ENCODE measurements at regions not wholly inside any gene's neighbourhood (a gene's known extent, or its start where the extent isn't known, plus 50 kb on each side); places are given as distances from the start of the nearest gene placed in this dataset.

DNA sequence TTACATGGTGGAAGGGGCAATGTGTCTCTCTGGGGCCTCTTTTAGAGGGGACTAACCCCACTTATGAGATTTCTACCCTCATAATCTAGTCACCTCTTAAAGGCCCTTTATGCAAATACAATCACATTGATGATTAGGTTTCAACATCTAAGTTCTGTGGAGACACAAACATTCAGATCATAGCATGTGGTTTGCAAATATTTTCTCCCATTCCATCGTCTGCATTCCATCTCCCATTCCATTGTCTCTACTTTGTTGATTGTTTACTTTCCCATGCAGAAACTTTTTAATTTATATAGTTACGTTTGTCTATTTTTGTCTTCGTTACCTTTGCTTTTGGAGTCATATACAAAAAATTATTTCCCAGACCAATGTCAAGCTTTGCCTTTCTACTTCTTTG, 927.5 kb upstream of the INTU start:
- TF ChIP-seq, protein P1, sequence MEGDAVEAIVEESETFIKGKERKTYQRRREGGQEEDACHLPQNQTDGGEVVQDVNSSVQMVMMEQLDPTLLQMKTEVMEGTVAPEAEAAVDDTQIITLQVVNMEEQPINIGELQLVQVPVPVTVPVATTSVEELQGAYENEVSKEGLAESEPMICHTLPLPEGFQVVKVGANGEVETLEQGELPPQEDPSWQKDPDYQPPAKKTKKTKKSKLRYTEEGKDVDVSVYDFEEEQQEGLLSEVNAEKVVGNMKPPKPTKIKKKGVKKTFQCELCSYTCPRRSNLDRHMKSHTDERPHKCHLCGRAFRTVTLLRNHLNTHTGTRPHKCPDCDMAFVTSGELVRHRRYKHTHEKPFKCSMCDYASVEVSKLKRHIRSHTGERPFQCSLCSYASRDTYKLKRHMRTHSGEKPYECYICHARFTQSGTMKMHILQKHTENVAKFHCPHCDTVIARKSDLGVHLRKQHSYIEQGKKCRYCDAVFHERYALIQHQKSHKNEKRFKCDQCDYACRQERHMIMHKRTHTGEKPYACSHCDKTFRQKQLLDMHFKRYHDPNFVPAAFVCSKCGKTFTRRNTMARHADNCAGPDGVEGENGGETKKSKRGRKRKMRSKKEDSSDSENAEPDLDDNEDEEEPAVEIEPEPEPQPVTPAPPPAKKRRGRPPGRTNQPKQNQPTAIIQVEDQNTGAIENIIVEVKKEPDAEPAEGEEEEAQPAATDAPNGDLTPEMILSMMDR (IDR thresholded peaks at IDR 0.05 in 4 of 5, conservative IDR thresholded peaks at IDR 0.05 in 1 of 5) = no peak
- no peak for TF ChIP-seq POLR2A (IDR thresholded peaks at IDR 0.05)
- DNase-seq = no peak
- no peak for ATAC-seq
- Histone ChIP-seq H3K27me3 (no peaks in the 10 kb centered on the region), H3K4me1 (no peaks in the 10 kb centered on the region), H3K27ac (no peak overlapping the region), H3K4me3 (no peak overlapping the region), H3K9me3 (no peaks in the 10 kb centered on the region), H3K36me3 (no peaks in the 10 kb centered on the region)
- intact Hi-C loops (cut with DNase I; ENCODE audit: low total_unique reads) (no loop called here), in situ Hi-C loops (cut with MboI; ENCODE audit: low sequenced_read_pairs in 4 of 4) (no loop called here)

DNA sequence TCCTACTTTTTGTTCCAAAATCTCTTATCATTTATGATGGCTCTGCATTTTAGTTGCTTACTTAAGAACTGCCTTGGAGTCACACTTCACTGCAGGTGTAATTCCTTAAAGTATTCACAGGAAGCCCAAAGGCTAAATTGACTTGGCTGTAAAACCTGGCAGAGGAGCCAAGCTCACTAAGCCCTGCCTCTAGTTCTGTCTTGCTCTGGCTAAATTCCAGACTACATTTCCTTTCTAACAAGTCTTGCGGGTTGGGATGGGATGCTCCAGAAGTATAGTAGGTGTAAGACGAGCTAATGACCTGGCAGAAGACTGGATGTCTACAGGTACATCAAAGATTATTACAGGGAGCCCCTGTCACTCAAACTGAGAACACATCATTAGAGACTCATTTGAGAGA, 924.0 kb upstream of the INTU start:
- no peak for ATAC-seq
- no peaks in the 10 kb centered on the region for H3K36me3 ChIP-seq

DNA sequence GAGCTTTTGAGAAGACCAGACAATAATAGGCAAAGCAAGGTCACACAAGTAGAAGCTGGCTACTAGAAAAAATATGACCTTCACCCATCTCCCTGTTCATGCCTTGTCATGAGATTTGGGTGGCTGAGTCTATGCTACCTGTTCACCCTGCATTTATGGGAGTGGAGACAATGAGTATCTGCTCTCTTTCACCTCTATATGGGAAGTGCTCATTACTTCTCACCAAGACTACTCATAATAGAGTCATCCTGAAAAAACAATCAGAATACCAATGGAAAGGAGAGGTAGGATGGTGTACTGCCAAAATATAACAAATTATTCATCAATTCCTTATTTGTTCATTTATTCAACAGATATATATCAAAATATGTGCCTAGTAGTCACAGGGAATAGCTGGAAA, 921.8 kb upstream of the INTU start:
- in situ Hi-C loops (cut with MboI; ENCODE audit: low sequenced_read_pairs in 4 of 4) (no loop called here), intact Hi-C loops (cut with DNase I; ENCODE audit: low total_unique reads) (no loop called here)
- Histone ChIP-seq H3K9me3 (no peaks in the 10 kb centered on the region), H3K4me1 (no peaks in the 10 kb centered on the region), H3K36me3 (no peaks in the 10 kb centered on the region), H3K27me3 (no peaks in the 10 kb centered on the region), H3K27ac (no peak overlapping the region), H3K4me3 (no peak overlapping the region)
- no peak for ATAC-seq
- DNase-seq = no peak
- TF ChIP-seq, protein P1 (IDR thresholded peaks at IDR 0.05 in 4 of 5, conservative IDR thresholded peaks at IDR 0.05 in 1 of 5) = no peak
- TF ChIP-seq POLR2A (IDR thresholded peaks at IDR 0.05) = no peak

More for the DNA sequence above, 924.0 kb upstream of the INTU start:
- Histone ChIP-seq H3K9me3 (no peaks in the 10 kb centered on the region), H3K27ac (no peak overlapping the region), H3K27me3 (no peaks in the 10 kb centered on the region), H3K4me1 (no peaks in the 10 kb centered on the region), H3K4me3 (no peak overlapping the region)
- no peak for DNase-seq
- intact Hi-C loops (cut with DNase I; ENCODE audit: low total_unique reads) = no loop called here
- no peak for TF ChIP-seq POLR2A (IDR thresholded peaks at IDR 0.05)
- TF ChIP-seq, protein P1 (IDR thresholded peaks at IDR 0.05 in 4 of 5, conservative IDR thresholded peaks at IDR 0.05 in 1 of 5) = no peak
- in situ Hi-C loops (cut with MboI; ENCODE audit: low sequenced_read_pairs in 4 of 4) = no loop called here

DNA sequence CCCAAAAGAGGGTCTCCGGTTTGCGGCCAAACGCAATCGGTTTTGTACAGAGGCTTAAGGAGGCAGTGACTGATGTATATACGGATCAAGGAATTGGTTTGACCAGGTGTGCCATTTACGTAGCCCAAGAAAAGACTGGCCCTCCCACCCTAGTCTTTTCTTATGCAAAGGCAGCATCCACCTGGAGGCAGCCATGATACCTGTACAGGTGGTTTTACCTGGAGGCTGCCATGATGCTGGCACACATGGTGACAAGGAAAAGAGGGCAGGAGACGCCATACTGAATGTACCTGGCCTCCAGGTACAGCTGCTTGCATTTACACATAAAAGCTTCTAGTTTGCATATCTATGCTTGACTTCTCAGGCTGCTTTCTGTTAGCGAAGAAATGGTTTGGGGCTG, 917.7 kb upstream of the INTU start:
- Histone ChIP-seq H3K27ac (no peak overlapping the region), H3K4me3 (no peak overlapping the region), H3K9me3 (no peaks in the 10 kb centered on the region), H3K27me3 (no peaks in the 10 kb centered on the region), H3K4me1 (no peaks in the 10 kb centered on the region), H3K36me3 (no peaks in the 10 kb centered on the region)
- intact Hi-C loops (cut with DNase I; ENCODE audit: low total_unique reads) = no loop called here
- ATAC-seq (no peak), DNase-seq (no peak)
- in situ Hi-C loops (cut with MboI; ENCODE audit: low sequenced_read_pairs in 4 of 4) = no loop called here
- TF ChIP-seq, protein P1 (IDR thresholded peaks at IDR 0.05 in 4 of 5, conservative IDR thresholded peaks at IDR 0.05 in 1 of 5) = no peak
- TF ChIP-seq POLR2A (IDR thresholded peaks at IDR 0.05) = no peak

DNA sequence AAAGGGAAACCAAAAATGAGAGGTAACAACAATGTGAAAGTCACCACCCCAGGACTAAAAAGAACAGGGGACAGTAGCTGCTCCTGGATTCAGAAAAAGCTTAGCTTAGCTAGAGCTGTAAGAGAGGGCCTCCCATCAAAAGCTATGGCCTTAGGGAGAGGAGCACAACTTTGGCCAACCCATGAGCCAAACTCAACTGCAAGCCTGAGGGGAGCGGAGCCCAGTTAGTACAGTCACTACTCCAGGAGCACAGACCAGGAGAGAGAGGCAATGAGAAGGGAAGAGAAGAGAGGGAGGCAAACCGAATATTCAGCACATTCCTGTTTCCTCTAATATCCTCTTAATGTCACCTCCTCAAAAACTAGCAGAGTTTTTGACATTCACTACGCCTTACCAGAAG, 917.1 kb upstream of the INTU start:
- no peak overlapping the region for H3K4me3 ChIP-seq
- TF ChIP-seq, protein P1 (IDR thresholded peaks at IDR 0.05 in 4 of 5, conservative IDR thresholded peaks at IDR 0.05 in 1 of 5) = no peak
- TF ChIP-seq POLR2A (IDR thresholded peaks at IDR 0.05) = no peak
- no peak overlapping the region for H3K27ac ChIP-seq
- no peaks in the 10 kb centered on the region for H3K9me3 ChIP-seq
- no peaks in the 10 kb centered on the region for H3K27me3 ChIP-seq
- DNase-seq = no peak
- H3K4me1 ChIP-seq = no peaks in the 10 kb centered on the region
- in situ Hi-C loops (cut with MboI; ENCODE audit: low sequenced_read_pairs in 4 of 4) = no loop called here
- intact Hi-C loops (cut with DNase I; ENCODE audit: low total_unique reads) = no loop called here
- H3K36me3 ChIP-seq = no peaks in the 10 kb centered on the region
- ATAC-seq = no peak
